ENCODE measurements at regions not wholly inside any gene's neighbourhood (a gene's known extent, or its start where the extent isn't known, plus 50 kb on each side); places are given as distances from the start of the nearest gene placed in this dataset.

DNA sequence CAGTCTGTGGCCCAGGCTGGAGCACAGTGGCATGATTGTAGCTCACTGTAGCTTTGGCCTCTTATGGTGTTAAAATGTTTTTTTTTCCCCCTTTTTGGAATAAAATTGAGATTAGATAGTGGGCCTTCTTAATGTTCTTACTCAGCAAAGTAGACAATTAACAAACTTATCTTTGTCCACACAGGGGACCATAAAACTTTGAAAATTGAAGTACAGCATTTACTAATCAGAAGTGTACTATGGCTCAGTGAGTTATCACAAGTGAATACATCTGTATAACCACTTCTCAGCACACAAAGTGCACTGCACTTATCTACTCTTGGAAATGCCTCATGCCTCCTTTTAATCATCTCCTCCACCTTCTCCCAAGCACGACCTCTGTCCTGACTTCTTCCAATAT lies 218.9 kb downstream of the PRDM2 start:
- TF ChIP-seq EZH2phosphoT487 (IDR thresholded peaks at IDR 0.05; ENCODE audit: borderline replicate concordance, low read length), result no peak
- TF ChIP-seq, protein P1, sequence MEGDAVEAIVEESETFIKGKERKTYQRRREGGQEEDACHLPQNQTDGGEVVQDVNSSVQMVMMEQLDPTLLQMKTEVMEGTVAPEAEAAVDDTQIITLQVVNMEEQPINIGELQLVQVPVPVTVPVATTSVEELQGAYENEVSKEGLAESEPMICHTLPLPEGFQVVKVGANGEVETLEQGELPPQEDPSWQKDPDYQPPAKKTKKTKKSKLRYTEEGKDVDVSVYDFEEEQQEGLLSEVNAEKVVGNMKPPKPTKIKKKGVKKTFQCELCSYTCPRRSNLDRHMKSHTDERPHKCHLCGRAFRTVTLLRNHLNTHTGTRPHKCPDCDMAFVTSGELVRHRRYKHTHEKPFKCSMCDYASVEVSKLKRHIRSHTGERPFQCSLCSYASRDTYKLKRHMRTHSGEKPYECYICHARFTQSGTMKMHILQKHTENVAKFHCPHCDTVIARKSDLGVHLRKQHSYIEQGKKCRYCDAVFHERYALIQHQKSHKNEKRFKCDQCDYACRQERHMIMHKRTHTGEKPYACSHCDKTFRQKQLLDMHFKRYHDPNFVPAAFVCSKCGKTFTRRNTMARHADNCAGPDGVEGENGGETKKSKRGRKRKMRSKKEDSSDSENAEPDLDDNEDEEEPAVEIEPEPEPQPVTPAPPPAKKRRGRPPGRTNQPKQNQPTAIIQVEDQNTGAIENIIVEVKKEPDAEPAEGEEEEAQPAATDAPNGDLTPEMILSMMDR (IDR thresholded peaks at IDR 0.05; ENCODE audit: low read depth, low read length, poor library complexity, severe bottlenecking), result no peak
- no peaks in the 10 kb centered on the region for H3K9me3 ChIP-seq (ENCODE audit: control insufficient read depth, insufficient read depth, low read length)
- no peak overlapping the region for H3K4me2 ChIP-seq (ENCODE audit: low read length)
- no peak overlapping the region for H3K27ac ChIP-seq (ENCODE audit: low read depth, low read length)
- H3K36me3 ChIP-seq (ENCODE audit: control insufficient read depth, low read length), result no peaks in the 10 kb centered on the region
- no peaks in the 10 kb centered on the region for H3K9me2 ChIP-seq (replicated peaks; ENCODE audit: control insufficient read depth, low read length)
- 0 out of 2 replicates have a peak, but pooled peaks cover 3% of the 10 kb centered on the region for H3K27me3 ChIP-seq (ENCODE audit: control insufficient read depth, low read length)
- no peaks in the 10 kb centered on the region for H3K4me1 ChIP-seq (ENCODE audit: control insufficient read depth, low read length)
- H3F3A ChIP-seq (ENCODE audit: control insufficient read depth, insufficient read depth), result no peaks in the 10 kb centered on the region
- no peaks in the 10 kb centered on the region; the same call in 1 of the 2 replicates for H4K20me1 ChIP-seq (ENCODE audit: control insufficient read depth, insufficient read depth, low read depth, low read length)
- H3K79me2 ChIP-seq (ENCODE audit: control insufficient read depth, low read length), result no peaks in the 10 kb centered on the region
- H3K4me3 ChIP-seq (ENCODE audit: low read length), result no peak overlapping the region

DNA sequence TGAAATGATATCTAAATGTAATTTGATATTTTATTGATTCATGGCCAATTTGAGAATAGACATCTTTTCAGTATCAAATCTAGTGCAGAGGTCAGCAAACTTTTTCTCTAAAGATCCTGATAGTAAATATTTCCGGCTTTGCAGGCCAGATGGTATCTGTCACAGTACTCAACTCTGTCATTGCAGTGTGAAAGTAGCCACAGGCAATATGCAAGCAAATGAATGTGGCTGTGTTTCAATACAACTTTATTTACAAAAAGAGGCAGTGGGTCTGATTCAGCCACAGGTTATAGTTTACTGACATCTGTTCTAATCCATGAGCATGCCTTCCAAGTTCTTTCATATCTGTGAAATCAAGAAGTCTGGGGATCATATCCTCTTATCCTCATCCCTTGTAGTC lies 221.2 kb downstream of the PRDM2 start:
- TF ChIP-seq, protein P1 (IDR thresholded peaks at IDR 0.05; ENCODE audit: low read depth, low read length, poor library complexity, severe bottlenecking), result no peak
- TF ChIP-seq EZH2phosphoT487 (IDR thresholded peaks at IDR 0.05; ENCODE audit: borderline replicate concordance, low read length), result no peak
- Histone ChIP-seq H3K79me2 (ENCODE audit: control insufficient read depth, low read length) (no peaks in the 10 kb centered on the region), H3K27ac (ENCODE audit: low read depth, low read length) (no peak overlapping the region), H3K4me3 (ENCODE audit: low read length) (no peak overlapping the region), H3K4me1 (ENCODE audit: control insufficient read depth, low read length) (no peaks in the 10 kb centered on the region), H3K9me2 (replicated peaks; ENCODE audit: control insufficient read depth, low read length) (no peaks in the 10 kb centered on the region), H3K4me2 (ENCODE audit: low read length) (no peak overlapping the region), H3K9me3 (ENCODE audit: control insufficient read depth, insufficient read depth, low read length) (no peaks in the 10 kb centered on the region), H3K27me3 (ENCODE audit: control insufficient read depth, low read length) (peaks cover 6% of the 10 kb centered on the region; the same call in 1 of the 2 replicates), H4K20me1 (ENCODE audit: control insufficient read depth, insufficient read depth, low read depth, low read length) (no peaks in the 10 kb centered on the region), H3F3A (ENCODE audit: control insufficient read depth, insufficient read depth) (no peaks in the 10 kb centered on the region), H3K36me3 (ENCODE audit: control insufficient read depth, low read length) (no peaks in the 10 kb centered on the region)

DNA sequence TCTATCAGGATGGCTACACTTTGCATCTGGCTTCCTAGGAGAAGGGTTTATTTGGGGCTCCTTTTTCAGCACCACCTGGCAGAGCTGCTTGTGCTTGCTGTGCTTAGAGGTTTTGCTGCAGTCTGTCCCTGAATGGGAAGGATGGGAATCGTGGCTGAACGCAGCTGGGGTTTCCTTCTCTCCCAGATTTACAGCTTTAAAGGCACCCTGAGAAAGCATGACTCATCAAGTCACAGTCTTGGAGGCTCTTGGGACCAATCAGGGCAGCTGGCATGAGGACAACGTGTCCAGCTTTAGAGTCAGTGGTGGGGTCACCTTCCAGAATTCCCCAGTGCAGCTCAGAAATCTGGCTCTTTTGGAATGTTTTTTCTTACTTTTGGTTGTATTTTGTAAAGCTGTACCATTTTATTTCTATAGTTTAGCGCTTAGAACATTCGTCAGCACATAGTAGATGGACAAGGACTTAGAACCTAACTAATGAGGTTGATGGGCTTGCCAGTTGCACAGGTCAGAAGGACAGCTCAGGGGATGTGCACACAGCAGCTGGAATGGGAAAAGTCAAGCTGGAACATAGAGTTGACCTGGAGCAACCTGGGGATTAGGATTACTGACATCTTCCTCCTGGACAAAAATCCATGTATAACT lies 222.6 kb downstream of the PRDM2 start:
- Histone ChIP-seq H3K36me3 (ENCODE audit: control insufficient read depth, low read length) (no peaks in the 10 kb centered on the region), H3K27me3 (ENCODE audit: control insufficient read depth, low read length) (peaks cover 6% of the 10 kb centered on the region; the same call in 1 of the 2 replicates), H3F3A (ENCODE audit: control insufficient read depth, insufficient read depth) (no peaks in the 10 kb centered on the region), H3K79me2 (ENCODE audit: control insufficient read depth, low read length) (no peaks in the 10 kb centered on the region), H4K20me1 (ENCODE audit: control insufficient read depth, insufficient read depth, low read depth, low read length) (no peaks in the 10 kb centered on the region), H3K4me3 (ENCODE audit: low read length) (no peak overlapping the region), H3K4me2 (ENCODE audit: low read length) (no peak overlapping the region), H3K27ac (ENCODE audit: low read depth, low read length) (no peak overlapping the region), H3K9me2 (replicated peaks; ENCODE audit: control insufficient read depth, low read length) (no peaks in the 10 kb centered on the region), H3K9me3 (ENCODE audit: control insufficient read depth, insufficient read depth, low read length) (no peaks in the 10 kb centered on the region), H3K4me1 (ENCODE audit: control insufficient read depth, low read length) (no peaks in the 10 kb centered on the region)
- TF ChIP-seq, protein P1 (IDR thresholded peaks at IDR 0.05; ENCODE audit: low read depth, low read length, poor library complexity, severe bottlenecking), result no peak
- no peak for TF ChIP-seq EZH2phosphoT487 (IDR thresholded peaks at IDR 0.05; ENCODE audit: borderline replicate concordance, low read length)

Measured in DOHH2 (cell line).